HL-60 (cell line): ENCODE measurements at regions not wholly inside any gene's neighbourhood (a gene's known extent, or its start where the extent isn't known, plus 50 kb on each side); places are given as distances from the start of the nearest gene placed in this dataset.

Experiments
- GABPA ChIP-seq: IDR thresholded peaks from 2 replicates; pipeline ENCODE4 v1.6.1; 2012; ENCODE audit warnings: low read depth
- POLR2AphosphoS5 ChIP-seq: IDR thresholded peaks from 2 replicates; pipeline ENCODE4 v1.6.1; 2012; ENCODE audit warnings: low read depth
- REST ChIP-seq: IDR thresholded peaks from 2 replicates; pipeline ENCODE4 v1.6.1; 2012; ENCODE audit warnings: low read depth; ENCODE audit not compliant: insufficient replicate concordance
- SPI1 ChIP-seq: IDR thresholded peaks from 2 replicates; pipeline ENCODE4 v1.6.1; 2012; ENCODE audit warnings: low read depth, mild to moderate bottlenecking, borderline replicate concordance
- TF ChIP-seq, protein P1 (sequence below): IDR thresholded peaks from one replicate; pipeline ENCODE4 v1.5.1; 2011; ENCODE audit warnings: low read length, control low read depth, inconsistent platforms; ENCODE audit not compliant: insufficient read depth

- TF ChIP-seq, protein P1, sequence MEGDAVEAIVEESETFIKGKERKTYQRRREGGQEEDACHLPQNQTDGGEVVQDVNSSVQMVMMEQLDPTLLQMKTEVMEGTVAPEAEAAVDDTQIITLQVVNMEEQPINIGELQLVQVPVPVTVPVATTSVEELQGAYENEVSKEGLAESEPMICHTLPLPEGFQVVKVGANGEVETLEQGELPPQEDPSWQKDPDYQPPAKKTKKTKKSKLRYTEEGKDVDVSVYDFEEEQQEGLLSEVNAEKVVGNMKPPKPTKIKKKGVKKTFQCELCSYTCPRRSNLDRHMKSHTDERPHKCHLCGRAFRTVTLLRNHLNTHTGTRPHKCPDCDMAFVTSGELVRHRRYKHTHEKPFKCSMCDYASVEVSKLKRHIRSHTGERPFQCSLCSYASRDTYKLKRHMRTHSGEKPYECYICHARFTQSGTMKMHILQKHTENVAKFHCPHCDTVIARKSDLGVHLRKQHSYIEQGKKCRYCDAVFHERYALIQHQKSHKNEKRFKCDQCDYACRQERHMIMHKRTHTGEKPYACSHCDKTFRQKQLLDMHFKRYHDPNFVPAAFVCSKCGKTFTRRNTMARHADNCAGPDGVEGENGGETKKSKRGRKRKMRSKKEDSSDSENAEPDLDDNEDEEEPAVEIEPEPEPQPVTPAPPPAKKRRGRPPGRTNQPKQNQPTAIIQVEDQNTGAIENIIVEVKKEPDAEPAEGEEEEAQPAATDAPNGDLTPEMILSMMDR = no peak
- TF ChIP-seq REST = no peak
- no peak for TF ChIP-seq POLR2AphosphoS5
- TF ChIP-seq SPI1 = no peak
- no peak for TF ChIP-seq GABPA
Measured at GRCh38 chr3:95883801-95884200, 930.6 kb upstream of the EPHA6 start.
